GM21447 (cell line): ENCODE measurements at regions not wholly inside any gene's neighbourhood (a gene's known extent, or its start where the extent isn't known, plus 50 kb on each side); places are given as distances from the start of the nearest gene placed in this dataset.

Experiments used
- ATAC-seq: cut with Tn5 transposase; IDR thresholded peaks from one replicate; pipeline ENCODE4 v1.9.1; 2021; ENCODE audit not compliant: unreplicated experiment

DNA sequence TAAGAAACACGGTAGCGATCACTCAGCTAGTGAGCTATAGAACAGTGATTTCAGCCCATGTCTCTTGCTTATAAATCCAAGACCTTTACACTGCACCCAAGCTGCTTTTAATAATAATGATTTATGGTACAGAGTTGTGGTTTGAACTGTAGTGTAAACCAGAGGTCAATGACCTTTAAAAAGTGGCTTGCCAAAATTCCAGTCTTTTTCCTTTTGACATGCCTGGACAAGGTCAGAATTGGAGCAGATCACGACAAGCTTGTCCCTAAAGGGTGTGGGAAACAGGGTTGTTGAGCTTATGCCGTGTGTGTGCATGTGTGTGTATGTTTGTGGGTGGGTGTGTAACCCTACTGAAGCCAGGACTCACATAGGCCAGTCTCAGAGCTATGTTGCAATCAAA, 225.3 kb upstream of the CLINT1 start:
- no peak for ATAC-seq

DNA sequence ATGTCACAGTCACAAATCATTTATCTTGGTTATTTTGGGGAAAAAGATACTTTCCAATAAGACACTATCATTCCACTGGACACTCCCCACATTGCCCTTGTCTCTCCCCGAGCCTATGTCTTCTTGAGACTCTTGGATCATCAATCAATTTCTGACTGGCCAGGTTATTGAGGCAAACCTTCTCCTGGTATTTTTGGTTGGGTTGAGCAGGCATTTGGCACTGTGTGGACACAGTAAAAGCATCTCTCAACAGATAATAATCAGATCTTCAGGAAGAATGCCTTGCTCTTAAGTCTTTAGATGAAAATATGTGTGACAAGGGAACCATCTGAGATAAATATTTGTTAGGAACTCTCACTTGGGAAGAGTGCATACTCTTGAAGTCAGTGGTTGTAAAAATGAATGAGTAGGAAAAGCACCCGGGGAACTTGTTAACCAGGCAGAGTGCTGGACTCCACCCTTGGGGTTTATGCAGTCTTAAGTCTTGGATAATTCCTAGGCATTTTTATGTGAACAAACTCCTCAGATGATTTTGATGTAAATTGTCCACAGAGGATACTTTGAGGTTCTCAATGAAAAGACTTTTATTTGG, 223.8 kb upstream of the CLINT1 start:
- ATAC-seq: no peak

DNA sequence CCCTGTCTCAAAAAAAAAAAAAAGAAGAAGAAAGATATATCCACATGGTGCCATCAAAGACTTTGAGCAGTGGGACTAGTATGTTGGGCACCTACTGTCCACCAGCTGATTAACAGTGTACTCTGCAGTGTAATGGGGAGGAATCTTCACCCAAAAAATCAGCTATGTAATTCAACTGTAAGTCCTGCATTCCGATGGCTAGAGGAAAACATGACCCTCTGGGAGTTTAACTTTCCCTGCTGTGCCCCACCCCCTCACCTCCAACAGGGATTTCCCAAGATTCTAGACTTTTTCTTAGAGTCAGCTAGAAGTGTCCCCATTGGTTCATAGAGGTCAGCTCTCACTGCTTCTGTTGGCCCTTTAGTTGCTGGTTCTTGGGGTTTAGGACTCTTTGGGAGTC, 221.2 kb upstream of the CLINT1 start:
- ATAC-seq: no peak

DNA sequence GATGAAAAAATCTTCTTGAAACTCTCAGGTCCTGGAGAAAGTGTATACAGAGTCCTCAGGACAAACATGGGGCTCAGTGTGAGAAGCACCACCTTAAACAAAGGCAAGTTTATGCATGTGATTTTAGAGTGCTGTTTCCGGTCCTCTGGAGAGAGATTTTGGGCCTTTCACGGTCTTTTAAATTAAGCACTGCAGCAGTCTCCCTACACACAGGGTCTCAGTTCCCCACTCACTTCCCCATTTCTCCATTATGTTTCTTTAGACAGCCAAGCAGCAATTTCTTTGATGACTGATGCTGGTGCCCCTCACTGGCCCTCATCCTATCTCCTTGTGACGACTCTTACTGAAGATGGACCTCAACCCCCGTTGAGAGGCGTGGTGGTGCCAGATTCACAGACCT, 220.2 kb upstream of the CLINT1 start:
- no peak for ATAC-seq

DNA sequence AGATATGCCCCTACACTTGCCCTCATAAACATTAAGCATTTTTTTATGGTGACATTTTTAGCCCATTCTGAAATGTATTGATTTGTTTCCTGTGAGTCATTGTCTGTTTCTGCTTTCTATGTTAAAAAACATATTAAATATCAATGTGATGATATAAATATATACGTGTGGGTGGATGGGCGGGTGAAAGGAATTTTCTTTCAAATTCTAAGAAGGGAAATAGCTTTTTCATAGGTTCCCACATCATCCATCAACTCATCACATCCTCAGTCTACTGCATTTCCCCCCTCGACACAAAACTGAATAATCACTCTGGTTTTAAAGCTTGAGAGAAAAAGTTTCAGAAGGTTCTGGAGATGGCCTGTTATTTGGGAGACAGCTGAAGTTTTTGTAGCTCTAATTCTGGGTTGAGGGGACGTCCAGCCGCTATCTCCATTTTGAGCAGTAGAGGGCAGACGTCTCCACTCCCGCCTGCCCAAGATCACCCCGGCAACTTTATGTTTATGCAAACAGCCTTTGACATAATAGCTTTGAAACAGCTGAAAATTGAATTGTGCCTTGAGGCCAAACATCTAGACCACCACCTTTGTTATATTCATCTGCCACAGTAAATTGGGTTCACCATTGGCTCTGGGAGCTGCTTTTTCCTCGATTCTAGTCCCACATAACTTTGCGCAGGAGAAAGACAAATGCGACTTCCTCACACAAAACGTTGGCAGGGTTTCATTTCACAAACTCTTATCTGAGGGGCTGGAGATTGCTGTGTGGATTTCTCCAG, 216.2 kb upstream of the CLINT1 start:
- peak; percentile 74 for ATAC-seq

DNA sequence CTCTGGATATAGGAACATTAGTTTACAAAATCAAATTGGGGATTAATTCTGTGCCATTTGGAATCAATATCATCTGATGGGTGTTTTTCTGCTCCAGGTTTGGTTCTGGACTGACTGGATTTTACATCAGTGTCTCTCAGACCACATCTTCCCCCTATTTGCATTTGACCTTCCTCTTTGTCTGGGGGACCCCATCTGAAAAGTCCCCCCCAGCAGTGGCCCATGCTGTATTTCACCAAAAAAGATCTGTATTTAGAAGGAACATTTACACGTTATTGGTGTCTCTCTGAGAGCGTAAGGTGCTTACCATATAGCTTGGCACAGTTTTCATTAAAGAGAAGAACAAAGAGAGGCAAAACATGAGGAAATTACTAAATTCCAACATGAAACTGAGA, 215.6 kb upstream of the CLINT1 start:
- no peak for ATAC-seq

DNA sequence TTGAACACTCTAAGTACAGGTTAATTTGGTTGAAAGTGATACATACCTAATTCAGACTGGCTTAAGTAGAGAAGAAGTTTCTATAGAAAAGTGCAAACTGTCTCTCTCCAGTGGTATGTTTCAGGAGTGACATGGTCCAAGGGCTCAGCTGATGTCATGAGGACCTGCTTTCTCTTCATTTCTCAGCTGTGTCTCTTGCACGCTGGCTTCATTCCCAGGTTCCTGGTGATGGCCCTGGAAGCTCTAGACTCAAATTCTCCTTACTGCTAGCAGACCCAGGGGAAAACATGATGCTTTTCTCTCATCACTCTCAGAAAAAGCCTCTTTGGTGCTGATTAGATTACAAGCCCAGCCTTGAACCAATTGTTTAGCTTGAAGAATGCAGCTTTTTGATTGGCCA, 211.9 kb upstream of the CLINT1 start:
- no peak for ATAC-seq

DNA sequence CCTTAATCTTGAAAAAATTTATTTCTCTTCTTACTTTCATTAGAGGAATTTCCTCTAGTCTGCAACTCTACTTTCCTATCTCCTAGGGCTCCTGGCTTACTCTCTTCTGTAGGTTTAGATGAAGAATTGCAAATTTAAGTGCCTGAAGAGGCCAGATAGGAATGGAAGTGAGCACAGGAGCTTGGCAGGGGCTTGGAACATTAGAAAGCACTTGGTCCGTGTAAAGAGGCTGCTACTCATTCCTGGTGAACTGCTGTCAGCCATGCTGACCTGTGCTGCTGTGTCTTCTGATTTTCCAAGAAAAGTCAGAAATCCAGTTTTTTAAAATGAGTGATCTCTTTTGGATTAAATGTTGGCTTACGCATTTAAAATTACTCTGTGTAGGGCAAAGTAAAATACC, 210.9 kb upstream of the CLINT1 start:
- ATAC-seq: no peak

DNA sequence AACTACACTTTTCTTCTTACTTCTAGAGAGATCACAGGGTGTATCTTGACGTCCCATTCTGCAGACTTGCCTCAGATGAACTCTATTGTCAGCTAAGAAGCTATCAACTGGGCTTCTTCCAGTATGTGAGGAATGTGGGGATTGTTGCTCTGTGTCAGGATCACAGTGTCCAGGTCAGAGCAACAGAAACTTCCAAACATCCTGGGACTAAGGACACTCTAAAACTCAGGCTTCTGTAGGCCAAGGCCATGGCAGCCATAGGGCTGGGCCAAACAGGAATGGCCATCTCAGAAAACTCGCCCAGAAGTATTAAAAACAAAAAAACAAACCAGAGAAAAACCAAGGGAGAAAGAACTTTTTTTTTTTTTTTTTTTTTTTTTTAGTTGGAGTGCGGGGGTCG, 210.0 kb upstream of the CLINT1 start:
- ATAC-seq: no peak

DNA sequence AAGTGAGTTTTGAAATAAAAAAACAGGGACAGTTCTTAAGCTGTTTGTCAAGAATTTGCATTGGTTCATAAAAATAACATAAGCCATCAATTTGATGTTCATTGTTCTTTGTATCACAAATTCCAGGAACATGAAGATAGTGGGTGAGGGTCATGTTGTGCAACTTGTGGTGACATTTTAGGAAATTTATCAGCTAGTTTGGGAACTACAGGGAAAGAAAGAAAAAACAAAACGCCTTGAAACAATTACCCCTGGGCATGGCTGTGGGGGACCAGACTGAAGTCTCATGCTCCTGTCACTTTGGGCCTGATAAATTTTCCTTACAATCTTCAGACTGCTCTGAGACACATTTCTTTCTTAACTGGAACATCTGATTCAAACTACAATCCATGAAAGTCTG, 207.1 kb upstream of the CLINT1 start:
- no peak for ATAC-seq

DNA sequence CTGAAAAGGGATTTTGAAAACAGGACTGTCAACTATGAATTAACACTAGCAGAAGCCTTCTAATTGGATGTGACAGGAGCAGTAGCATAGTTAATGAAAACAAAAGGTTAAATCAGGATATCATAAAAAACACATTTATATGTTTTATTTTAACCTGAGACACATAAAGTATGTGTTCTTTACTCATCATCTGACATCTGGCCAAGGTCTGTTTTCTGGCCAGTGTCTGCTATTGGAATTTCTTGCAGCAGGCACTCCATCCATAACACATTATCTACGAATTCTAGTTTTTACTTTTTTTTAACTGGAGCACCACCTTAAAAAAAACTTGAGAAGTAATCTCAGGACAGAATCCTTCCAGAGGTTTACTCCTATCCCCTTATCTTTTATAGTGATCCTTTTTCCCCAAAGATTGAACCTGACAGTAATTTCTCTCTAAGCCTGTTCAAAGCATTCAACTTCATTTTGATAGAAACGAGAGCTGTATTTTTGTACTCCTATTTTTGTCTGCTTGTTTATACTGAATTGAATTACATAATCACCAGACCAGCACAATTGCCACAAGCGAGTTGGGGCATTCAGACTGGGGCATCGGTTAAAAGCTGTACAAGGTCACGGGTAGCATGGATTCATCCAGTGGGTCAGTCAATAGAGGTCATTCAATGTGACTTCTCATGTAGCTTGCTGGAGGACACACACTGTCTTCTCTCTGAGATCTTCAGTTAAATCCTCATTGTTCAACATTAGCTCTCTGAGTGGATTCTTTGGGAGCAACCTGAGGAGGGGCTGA, 205.6 kb upstream of the CLINT1 start:
- ATAC-seq: no peak

DNA sequence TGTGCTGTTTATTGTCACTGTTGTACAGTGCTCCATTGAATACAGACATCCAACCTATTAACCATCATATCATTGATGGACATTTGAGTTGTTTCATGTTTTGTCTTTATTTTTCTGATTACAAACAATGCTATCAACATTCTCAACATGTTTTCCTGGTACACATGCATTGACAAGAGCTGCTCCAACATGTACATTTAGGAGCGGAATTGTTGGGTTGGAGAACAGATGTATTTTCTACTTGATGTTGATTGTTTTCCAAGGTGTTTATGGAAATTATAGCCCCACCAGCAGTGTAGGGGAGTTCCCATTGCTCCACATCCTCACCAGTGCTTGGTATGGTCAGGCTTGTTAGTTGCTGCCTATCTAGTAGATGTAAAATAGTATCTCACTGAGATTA, 204.1 kb upstream of the CLINT1 start:
- ATAC-seq: no peak

DNA sequence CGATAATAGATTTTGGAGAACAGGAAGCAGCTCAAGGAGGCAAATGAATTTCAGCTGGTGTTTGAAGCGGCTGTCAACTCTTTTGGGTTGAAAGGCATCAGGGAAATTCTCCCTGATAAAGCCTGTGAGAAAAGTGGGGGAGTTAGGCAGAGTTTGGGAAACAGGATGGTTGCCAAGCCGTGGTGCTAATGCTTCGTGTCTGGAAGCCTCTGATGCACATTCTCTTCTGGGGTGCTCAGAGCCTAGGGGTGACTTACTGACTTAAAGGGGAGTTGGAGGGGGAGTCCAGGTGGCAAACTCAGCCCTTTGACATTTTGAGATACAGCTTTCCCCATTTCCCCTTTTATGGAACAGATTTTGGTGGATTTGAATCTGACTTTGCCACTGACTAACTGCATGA, 202.5 kb upstream of the CLINT1 start:
- ATAC-seq: no peak

DNA sequence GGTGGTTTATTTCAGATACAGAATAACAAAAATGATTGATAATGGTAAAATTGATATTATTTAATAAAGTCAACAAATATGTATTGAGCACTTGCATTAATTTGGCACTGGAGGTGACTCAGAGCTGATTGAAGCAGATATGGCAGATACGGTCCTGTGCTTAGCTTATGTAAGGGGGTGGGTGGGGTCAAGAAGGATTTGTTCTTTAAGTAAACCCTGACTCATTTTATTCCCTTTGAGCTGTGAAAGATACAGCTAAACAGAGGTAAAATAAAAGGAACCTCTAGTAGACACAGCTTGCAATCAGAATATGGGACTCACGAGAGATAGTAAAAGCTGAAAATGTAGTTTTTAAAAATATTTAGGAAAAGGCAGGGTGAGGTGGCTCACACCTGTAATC, 201.3 kb upstream of the CLINT1 start:
- ATAC-seq: no peak

DNA sequence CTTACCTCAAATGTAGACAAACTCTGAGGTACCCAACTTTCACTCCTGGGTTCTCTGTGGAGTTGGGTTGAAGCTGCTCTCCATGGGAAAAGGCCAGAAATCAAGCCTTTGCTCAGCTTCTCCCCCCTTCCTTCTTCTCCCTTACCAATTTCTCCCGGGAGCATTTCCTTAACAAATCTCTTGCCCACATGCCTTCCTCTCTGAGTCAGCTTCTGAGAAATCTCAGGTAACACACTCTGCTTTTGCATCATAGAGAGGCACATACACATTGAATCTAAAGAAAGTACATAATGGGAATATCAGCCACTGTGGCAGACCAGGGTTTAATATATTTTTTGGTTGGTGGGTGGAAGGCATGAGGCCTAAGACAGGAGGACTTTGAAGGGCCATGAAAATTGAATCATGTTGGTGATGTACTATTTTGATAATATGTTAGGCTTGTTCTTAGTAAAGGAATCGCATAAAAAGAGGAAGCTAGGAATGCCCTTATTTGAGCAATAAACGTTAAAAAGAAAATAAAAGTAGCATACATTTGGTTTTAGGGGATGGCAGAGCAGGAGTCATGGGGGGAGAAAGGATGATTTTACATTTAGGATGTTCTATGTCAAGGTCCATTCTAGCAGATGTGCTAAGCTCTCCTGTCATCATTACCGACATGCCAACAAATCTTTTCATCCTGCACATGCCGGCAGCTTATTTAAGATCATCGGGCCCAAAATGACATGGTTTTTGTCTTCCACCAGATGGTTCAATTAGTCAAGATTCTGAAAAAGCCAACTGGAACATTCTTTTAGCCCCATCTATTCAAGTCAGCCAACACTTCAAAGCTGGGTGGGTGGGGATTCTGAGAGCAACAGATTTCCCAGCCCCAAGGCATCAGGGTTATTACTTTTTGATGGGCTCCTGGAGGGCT, 199.5 kb upstream of the CLINT1 start:
- no peak for ATAC-seq

DNA sequence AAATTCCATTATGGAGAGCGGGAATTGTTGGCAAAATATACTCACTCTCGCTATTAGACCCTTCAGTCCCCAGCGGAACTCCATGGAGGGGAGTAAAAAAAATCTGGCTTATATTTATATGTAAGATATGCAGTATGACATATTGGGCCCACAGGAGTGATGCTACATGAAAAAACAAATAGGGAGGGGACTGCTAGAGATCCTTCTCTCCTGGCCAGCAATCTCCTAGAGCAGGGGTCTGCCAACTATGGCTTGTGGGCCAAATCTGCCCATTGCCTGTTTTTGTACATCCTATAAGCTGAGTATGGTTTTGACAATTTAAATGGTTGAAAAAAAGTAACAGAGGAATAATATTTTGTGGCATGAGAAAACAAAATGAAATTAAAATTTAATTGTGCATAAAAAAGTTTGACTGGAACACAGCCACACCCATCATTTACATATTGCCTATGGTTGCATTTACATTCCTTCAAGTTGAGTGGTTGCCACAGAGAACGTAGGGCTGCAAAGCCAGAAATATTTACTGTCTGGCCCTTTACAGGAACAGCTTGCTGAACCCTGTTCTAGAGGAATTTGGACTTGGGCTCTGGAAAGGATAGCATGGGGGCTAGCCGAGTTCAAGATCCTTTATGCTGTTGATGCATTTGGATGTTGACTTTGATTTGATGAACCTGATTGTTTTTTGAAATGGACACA, 197.3 kb upstream of the CLINT1 start:
- ATAC-seq: no peak

DNA sequence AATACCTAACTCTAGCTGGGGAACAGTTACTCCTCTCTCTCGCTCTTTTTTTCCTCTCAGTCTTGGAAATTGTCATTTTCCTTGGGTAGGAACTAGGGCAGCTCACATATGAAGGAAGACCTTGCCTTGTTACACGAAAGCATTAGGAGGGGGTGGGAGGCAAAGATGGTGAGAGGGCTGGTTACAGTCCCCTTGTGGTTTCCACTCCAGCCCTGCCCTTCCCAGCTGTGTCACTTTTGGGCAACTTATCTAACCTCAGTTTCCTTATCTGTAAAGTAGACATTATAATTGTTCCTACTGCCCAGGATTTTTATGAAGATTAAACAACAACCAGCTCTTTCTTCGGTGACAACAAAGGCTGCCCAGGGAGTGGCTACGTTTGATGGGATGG, 196.2 kb upstream of the CLINT1 start:
- no peak for ATAC-seq

DNA sequence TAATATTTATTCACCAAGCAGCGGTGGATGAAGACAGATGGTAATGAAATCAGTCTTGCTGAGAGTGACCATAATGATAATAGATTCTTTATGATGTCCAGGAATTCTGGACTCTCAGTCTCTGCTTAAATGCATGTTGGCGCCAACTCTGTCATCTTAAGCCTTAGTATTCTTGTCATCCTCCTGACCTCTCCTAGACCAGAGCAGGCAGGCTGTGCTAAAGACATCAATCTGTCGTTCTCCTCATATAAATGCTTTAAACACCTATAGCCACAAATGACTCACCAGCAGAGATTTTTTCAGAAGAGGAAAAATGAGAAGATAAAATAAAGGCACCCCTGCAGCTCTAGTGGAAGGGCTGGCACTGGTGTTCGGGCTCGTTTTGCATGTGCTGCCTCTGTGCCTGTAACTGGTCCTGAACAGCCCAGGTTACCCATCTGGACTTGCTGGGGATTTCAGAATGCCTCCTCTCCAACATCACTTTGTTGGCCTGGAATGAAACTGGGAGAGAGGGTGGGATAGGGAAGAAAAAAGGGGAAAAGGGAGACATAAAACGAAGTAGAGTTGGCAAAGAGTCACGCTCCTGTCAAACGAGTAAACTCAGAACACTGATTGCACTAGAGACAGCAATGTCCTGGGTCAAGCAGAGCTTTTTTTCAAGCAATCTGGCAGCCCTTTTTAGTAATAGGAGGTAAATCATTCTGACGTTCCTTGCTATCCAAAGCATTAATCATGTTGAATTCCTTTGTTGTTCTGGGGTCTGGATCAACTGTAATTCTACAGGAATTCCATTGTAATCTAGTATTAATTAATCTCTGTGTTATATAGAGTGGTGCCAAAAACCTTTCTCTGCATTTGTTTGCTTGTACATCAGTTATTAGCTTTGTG, 195.5 kb upstream of the CLINT1 start:
- no peak for ATAC-seq

DNA sequence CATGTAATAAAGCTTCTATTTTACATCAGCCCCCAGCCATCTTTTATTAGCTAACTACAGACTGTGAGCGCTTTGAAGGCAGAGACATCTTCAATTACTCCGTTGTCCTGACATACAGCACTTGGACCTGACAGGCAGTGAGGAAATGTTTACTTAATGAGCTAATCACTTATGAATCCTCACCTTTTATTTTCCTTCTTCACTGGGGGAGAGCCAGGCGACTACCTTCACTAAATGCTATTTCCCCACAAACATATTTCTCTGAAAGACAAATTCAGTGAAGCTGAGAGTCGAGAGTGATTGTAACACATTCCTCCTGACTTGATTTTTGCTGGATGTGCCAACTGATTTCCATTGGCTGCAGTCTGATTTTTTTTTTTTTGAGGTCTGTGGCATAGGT, 192.1 kb upstream of the CLINT1 start:
- ATAC-seq: no peak

DNA sequence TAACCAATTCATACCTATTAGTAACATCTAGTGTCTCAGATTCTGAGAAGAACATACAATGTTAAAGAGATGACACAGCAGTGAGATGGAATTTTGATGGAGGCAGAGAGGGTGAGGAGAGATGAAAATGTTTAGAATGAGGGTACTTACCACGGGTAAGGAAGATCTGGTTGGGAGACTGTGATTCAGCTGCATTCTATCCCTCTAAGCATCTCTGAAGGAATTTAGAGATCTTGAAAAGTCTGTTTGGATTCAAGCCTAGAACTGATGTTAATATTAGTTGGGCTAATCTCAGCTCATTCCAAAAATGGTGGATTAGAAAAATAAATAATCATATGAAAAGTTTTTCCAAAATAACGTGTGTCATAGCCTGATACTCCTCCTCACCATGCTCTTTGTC, 191.5 kb upstream of the CLINT1 start:
- ATAC-seq: no peak
